Omental fat pad (tissue), 3 donors: ENCODE measurements at regions not wholly inside any gene's neighbourhood (a gene's known extent, or its start where the extent isn't known, plus 50 kb on each side); places are given as distances from the start of the nearest gene placed in this dataset.
"Not testable (repeated sequence)": the region's sequence is repeated elsewhere in the genome, so short reads cannot be mapped to it uniquely, and the experiment has no call there.

Experiments
- ATAC-seq: fragments of 150-250 bp; one replicate; pipeline ENCODE4 v1.9.1; 2016; ENCODE audit warnings: mild to moderate bottlenecking, moderate library complexity; ENCODE audit not compliant: low FRiP score
- DNase-seq: peaks from one replicate; pipeline ENCODE4 v3.0.0-alpha.2; 2019; ENCODE audit warnings: low spot score
- CTCF ChIP-seq, 3 donors: fragments of 450-650 bp; IDR thresholded peaks; one replicate each; pipeline ENCODE4 v1.5.1; 2016 to 2017; ENCODE audit warnings: antibody characterized with exemption in 3 of 3, mild to moderate bottlenecking in 3 of 3, moderate library complexity in 2 of 3

GRCh38 chr21:27975514-27975913 is 1008.6 kb upstream of the ADAMTS5 start:
- ATAC-seq (no peak), DNase-seq (no peak)
- TF ChIP-seq CTCF (IDR thresholded peaks at IDR 0.05), result no peak

- not testable (repeated sequence) for DNase-seq, ATAC-seq
Observed at GRCh38 chr21:27974152-27974551, 1007.3 kb upstream of the ADAMTS5 start.

- DNase-seq, ATAC-seq: not testable (repeated sequence)
Observed at GRCh38 chr21:27968240-27968639, 1001.4 kb upstream of the ADAMTS5 start.

GRCh38 chr21:27954543-27955165 is 987.8 kb upstream of the ADAMTS5 start:
- TF ChIP-seq CTCF (IDR thresholded peaks at IDR 0.05), result no peak
- ATAC-seq (no peak), DNase-seq (no peak)

- ATAC-seq (no peak), DNase-seq (no peak)
- TF ChIP-seq CTCF (IDR thresholded peaks at IDR 0.05), result no peak
Observed at GRCh38 chr21:27953340-27954045, 986.6 kb upstream of the ADAMTS5 start.

- not testable (repeated sequence) for DNase-seq, ATAC-seq
Observed at GRCh38 chr21:27949093-27949492, 982.2 kb upstream of the ADAMTS5 start.

GRCh38 chr21:27930108-27930767 is 963.4 kb upstream of the ADAMTS5 start:
- not testable (repeated sequence) for DNase-seq, ATAC-seq

GRCh38 chr21:27929179-27929578 is 962.3 kb upstream of the ADAMTS5 start:
- DNase-seq, ATAC-seq: not testable (repeated sequence)

- ATAC-seq, DNase-seq: not testable (repeated sequence)
Observed at GRCh38 chr21:27928534-27929115, 961.7 kb upstream of the ADAMTS5 start.

- not testable (repeated sequence) for ATAC-seq, DNase-seq
Observed at GRCh38 chr21:27921421-27921820, 954.5 kb upstream of the ADAMTS5 start.

GRCh38 chr21:27917966-27918365 is 951.1 kb upstream of the ADAMTS5 start:
- not testable (repeated sequence) for ATAC-seq, DNase-seq

- not testable (repeated sequence) for ATAC-seq, DNase-seq
Observed at GRCh38 chr21:27916326-27916725, 949.4 kb upstream of the ADAMTS5 start.

- not testable (repeated sequence) for ATAC-seq, DNase-seq
Observed at GRCh38 chr21:27912133-27912532, 945.2 kb upstream of the ADAMTS5 start.

- not testable (repeated sequence) for DNase-seq, ATAC-seq
Observed at GRCh38 chr21:27909487-27909886, 942.6 kb upstream of the ADAMTS5 start.

- not testable (repeated sequence) for DNase-seq, ATAC-seq
Observed at GRCh38 chr21:27908816-27909215, 941.9 kb upstream of the ADAMTS5 start.
